ENCODE measurements at regions not wholly inside any gene's neighbourhood (a gene's known extent, or its start where the extent isn't known, plus 50 kb on each side); places are given as distances from the start of the nearest gene placed in this dataset.

DNA sequence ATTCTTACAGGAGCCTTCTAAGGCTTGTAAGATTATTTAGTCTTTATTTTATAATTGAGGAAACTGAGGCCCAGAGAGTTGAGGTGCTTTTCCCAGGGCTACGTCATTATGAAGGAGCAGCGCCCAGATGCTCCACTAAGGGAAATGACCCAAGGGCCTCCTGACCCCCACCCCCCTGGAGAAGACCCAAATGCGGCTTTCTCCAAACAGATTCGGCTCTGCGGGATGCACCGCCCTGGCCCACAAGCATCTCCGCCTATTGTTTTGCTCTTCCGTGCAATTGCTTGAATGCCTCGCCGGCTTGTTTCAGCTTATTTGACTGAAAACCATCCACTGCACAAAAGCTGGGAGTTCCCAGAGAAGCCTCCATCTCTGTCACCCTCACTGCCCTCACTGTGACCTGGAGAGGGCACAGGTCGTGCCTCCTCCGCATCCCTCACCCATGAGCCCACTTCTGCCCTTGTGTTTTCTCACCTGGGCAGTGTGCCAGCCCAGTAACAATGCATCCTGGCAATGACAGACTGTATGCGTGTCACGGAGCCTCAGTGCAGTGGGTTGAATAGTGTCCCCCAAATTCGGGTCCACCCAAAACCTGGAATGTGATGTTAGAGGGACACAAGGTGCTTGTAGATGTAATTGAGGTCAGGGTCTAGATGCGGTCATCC is 790.2 kb downstream of the TBC1D22A start:
- TF ChIP-seq POLR2A (IDR thresholded peaks at IDR 0.05), result no peak
- TF ChIP-seq, protein P1, sequence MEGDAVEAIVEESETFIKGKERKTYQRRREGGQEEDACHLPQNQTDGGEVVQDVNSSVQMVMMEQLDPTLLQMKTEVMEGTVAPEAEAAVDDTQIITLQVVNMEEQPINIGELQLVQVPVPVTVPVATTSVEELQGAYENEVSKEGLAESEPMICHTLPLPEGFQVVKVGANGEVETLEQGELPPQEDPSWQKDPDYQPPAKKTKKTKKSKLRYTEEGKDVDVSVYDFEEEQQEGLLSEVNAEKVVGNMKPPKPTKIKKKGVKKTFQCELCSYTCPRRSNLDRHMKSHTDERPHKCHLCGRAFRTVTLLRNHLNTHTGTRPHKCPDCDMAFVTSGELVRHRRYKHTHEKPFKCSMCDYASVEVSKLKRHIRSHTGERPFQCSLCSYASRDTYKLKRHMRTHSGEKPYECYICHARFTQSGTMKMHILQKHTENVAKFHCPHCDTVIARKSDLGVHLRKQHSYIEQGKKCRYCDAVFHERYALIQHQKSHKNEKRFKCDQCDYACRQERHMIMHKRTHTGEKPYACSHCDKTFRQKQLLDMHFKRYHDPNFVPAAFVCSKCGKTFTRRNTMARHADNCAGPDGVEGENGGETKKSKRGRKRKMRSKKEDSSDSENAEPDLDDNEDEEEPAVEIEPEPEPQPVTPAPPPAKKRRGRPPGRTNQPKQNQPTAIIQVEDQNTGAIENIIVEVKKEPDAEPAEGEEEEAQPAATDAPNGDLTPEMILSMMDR (IDR thresholded peaks at IDR 0.05), result no peak
- DNase-seq, result no peak
- intact Hi-C loops (cut with DNase I), result loop anchor here in 1 of 10 donors (2.0 kb wide), 1 partner anchor 50 kb away; no protein-coding TSS in a partner anchor
- Histone ChIP-seq H3K27me3 (peaks cover 0 to 24% (median 0%) of the 10 kb centered on the region in 9 donors), H3K27ac (no peak overlapping the region), H3K9me3 (no peaks in the 10 kb centered on the region), H3K36me3 (no peaks in the 10 kb centered on the region), H3K4me3 (no peak overlapping the region), H3K4me1 (peaks cover 0 to 1% (median 0%) of the 10 kb centered on the region in 12 donors)
- WGBS, 4 donors, result 80 to 86% (median 84%) methylated on average over 16 of the region's 16 CpGs
- ATAC-seq, result no peak

DNA sequence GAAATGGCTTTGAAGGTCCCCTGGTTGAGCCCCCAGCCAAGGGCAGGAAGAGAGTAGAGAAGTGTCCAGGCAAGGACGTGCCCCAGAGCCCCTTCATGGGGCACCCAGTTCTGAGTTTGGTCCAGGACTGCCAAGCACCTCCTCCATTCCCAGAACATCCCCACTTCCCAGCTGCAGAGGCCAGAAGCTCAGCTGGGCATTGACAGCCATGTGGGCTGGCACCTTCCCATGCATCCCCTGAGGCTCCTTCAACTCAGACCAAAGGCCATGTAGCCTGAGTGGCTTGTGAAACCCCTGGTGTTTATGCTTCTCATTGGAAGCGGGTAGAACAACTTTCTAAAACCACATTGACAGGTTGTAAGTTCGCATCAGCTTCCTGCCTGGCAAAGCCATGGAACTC is 789.6 kb downstream of the TBC1D22A start:
- no peak for ATAC-seq
- intact Hi-C loops (cut with DNase I), result loop anchor here in 1 of 10 donors (2.0 kb wide), 1 partner anchor 51 kb away; no protein-coding TSS in a partner anchor

DNA sequence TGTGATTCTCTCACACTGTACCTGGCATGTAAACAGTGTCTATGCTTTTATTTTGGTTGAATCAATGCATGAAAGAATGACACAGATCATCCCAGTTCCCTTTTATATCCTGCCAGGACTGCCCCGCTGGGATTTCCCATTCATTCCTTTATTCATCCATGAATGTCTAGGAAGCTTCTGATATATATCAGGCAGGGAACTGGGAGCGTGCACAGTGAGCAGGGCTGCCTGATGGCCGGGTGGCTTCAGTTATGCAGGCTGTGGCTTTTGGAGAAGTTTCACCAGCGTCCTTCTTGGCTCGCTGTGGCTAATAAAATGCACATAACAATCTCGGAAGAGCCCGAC is 789.0 kb downstream of the TBC1D22A start:
- intact Hi-C loops (cut with DNase I), result no loop called here
- WGBS, 4 donors, result 75 to 84% (median 82%) methylated on average over 7 of the region's 7 CpGs
- H3K9me3 ChIP-seq, result no peaks in the 10 kb centered on the region
- no peak for TF ChIP-seq POLR2A (IDR thresholded peaks at IDR 0.05)
- TF ChIP-seq, protein P1 (IDR thresholded peaks at IDR 0.05), result no peak
- no peak for DNase-seq
- no peak overlapping the region for H3K27ac ChIP-seq
- no peaks in the 10 kb centered on the region for H3K36me3 ChIP-seq
- H3K27me3 ChIP-seq, result peaks cover 0 to 24% (median 0%) of the 10 kb centered on the region in 9 donors
- no peak overlapping the region for H3K4me3 ChIP-seq
- no peak for ATAC-seq
- no peaks in the 10 kb centered on the region for H3K4me1 ChIP-seq

More for the DNA sequence above, 789.6 kb downstream of the TBC1D22A start:
- no peaks in the 10 kb centered on the region for H3K36me3 ChIP-seq
- TF ChIP-seq, protein P1 (IDR thresholded peaks at IDR 0.05), result no peak
- no peak for TF ChIP-seq POLR2A (IDR thresholded peaks at IDR 0.05)
- no peaks in the 10 kb centered on the region for H3K9me3 ChIP-seq
- WGBS, 4 donors, result 66 to 86% (median 71%) methylated on average over 3 of the region's 3 CpGs
- no peak overlapping the region for H3K4me3 ChIP-seq
- no peaks in the 10 kb centered on the region for H3K4me1 ChIP-seq
- peaks cover 0 to 24% (median 0%) of the 10 kb centered on the region in 9 donors for H3K27me3 ChIP-seq
- H3K27ac ChIP-seq, result no peak overlapping the region
- DNase-seq, result no peak

DNA sequence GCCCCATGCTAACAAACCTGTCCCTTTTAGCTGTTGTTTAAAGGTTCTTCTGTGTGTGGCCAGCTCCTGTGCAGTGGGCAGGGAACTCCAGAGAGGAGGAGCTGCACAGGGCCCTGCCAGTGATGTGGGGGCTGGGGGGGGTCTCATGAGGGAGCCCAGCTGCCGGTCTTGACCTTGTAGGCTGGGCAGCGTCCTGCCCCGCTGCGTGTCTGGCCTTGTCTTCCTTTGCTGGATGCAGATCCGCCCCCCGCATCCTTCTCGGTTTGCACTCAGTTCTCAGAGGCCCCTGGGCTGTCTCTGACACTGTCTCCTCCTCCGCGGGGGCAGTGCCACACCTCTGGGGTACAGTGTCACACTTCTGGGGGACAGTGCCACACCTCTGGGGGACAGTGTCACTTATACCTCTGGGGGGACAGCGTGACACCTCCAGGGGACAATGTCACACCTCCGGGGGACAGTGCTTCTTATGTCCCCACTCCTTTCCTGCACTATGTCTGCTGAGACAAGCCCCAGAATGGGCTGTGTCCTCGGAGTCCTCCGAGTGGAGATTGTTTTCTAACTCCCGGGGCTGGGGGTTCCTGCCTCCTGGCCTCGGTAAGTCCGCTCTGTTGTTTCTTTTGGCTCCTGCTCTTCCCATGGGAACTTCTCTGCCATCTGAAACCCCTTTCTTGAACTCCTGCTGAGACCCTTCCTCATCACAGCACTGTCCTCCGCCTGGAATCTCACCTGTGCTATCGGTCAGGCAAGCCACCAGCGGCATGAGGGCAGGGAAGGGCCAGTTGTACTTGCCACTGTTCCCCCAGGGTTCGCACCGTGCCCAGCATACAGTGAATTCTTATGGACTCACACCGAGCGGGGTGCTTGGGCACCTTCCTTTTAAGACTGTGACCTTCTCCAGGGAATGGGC is 788.3 kb downstream of the TBC1D22A start:
- Histone ChIP-seq H3K9me3 (no peaks in the 10 kb centered on the region), H3K27me3 (peaks cover 0 to 24% (median 0%) of the 10 kb centered on the region in 9 donors), H3K4me1 (no peaks in the 10 kb centered on the region), H3K36me3 (no peaks in the 10 kb centered on the region), H3K27ac (no peak overlapping the region), H3K4me3 (no peak overlapping the region)
- DNase-seq, result no peak
- 48 to 68% (median 53%) methylated on average over 21 to 23 of the region's 23 CpGs for WGBS, 4 donors
- intact Hi-C loops (cut with DNase I), result no loop called here
- TF ChIP-seq POLR2A (IDR thresholded peaks at IDR 0.05), result no peak
- TF ChIP-seq, protein P1 (IDR thresholded peaks at IDR 0.05), result no peak
- no peak for ATAC-seq

All from heart left ventricle (tissue), 16 donors.